T-cell (primary cell): ENCODE measurements at regions not wholly inside any gene's neighbourhood (a gene's known extent, or its start where the extent isn't known, plus 50 kb on each side); places are given as distances from the start of the nearest gene placed in this dataset.
A peak's percentile ranks its signal among the peaks of the same experiment; 100 is the strongest.

Experiments
- ATAC-seq, 4 experiments: fragments of 200-7000 bp in 3 of 4; fragments of 150-1000 bp in 1 of 4; cut with Tn5 transposase; replicated peaks in 1 of 4; 1 replicate in 3 of 4; 2 replicates in 1 of 4; pipeline ENCODE4 v1.10.0; 2021; ENCODE audit warnings: moderate library complexity in 3 of 4, mild to moderate bottlenecking in 2 of 4, moderate number of reproducible peaks in 1 of 4
- CTCF ChIA-PET, 2 donors: fragments of 300-600 bp; sonication (Branson Sonifier 250); formaldehyde crosslinking; loops; one replicate each; lab custom pipeline; 2022; ENCODE audit warnings: antibody characterized with exemption in 2 of 2; lab: Charles Lee
- POLR2A ChIA-PET, 2 donors: fragments of 300-600 bp; sonication (Branson Sonifier 250); formaldehyde crosslinking; loops; one replicate each; lab custom pipeline; 2022; ENCODE audit warnings: antibody characterized with exemption in 2 of 2; lab: Charles Lee
- DNase-seq, 35 experiments: peaks; one replicate each; pipeline versions ENCODE4 v3.0.0 to v3.0.0-alpha.2; 2013 to 2023
- H3K27ac ChIP-seq: one replicate; pipeline ENCODE4 v1.5.1; 2013; ENCODE audit warnings: low read length
- H3K27me3 ChIP-seq, 2 experiments: replicated peaks in 1 of 2; 1 replicate in 1 of 2; 2 replicates in 1 of 2; pipeline versions ENCODE4 v1.6.1 to v1.7.0; 2013; ENCODE audit warnings: low read length in 1 of 2, mixed read lengths in 1 of 2; ENCODE audit not compliant: control insufficient read depth in 2 of 2, insufficient read depth in 2 of 2; ENCODE audit errors: extremely low read depth in 1 of 2
- H3K36me3 ChIP-seq, 2 donors: 1 replicate in 1 of 2; 2 replicates in 1 of 2; pipeline versions ENCODE4 v1.6.1 to v1.7.0; 2013; ENCODE audit warnings: low read length in 1 of 2; ENCODE audit not compliant: control insufficient read depth in 2 of 2, insufficient read depth in 1 of 2; ENCODE audit errors: extremely low read depth in 1 of 2
- H3K4me1 ChIP-seq, 2 experiments: 1 replicate in 1 of 2; 2 replicates in 1 of 2; pipeline versions ENCODE4 v1.6.1 to v1.7.0; 2013; ENCODE audit warnings: low read length in 2 of 2, mixed read lengths in 1 of 2; ENCODE audit not compliant: insufficient read depth in 2 of 2, control insufficient read depth in 1 of 2; ENCODE audit errors: extremely low read depth in 1 of 2
- H3K4me3 ChIP-seq, 2 donors: 1 replicate in 1 of 2; 2 replicates in 1 of 2; pipeline versions ENCODE4 v1.5.1 to v1.7.0; 2013; ENCODE audit warnings: mild to moderate bottlenecking in 2 of 2, low read length in 1 of 2, moderate library complexity in 1 of 2; ENCODE audit not compliant: control insufficient read depth in 1 of 2; ENCODE audit errors: extremely low read depth in 1 of 2
- H3K9me3 ChIP-seq: 2 replicates; pipeline ENCODE4 v1.7.0; 2013
- H3K27ac Mint-ChIP-seq, 2 donors: one replicate each; pipeline ENCODE4 v1.8.0; 2020 to 2021; ENCODE audit warnings: mild to moderate bottlenecking in 2 of 2, mixed read lengths in 2 of 2
- H3K27me3 Mint-ChIP-seq, 2 donors: one replicate each; pipeline ENCODE4 v1.8.0; 2021 to 2022; ENCODE audit warnings: mixed read lengths in 2 of 2
- H3K36me3 Mint-ChIP-seq: one replicate; pipeline ENCODE4 v1.8.0; 2021; ENCODE audit warnings: mixed read lengths
- H3K4me1 Mint-ChIP-seq, 3 donors: one replicate each; pipeline ENCODE4 v1.8.0; 2020 to 2022; ENCODE audit warnings: mixed read lengths in 3 of 3, mild to moderate bottlenecking in 1 of 3
- H3K4me3 Mint-ChIP-seq, 3 donors: one replicate each; pipeline ENCODE4 v1.8.0; 2020 to 2022; ENCODE audit warnings: mild to moderate bottlenecking in 3 of 3, mixed read lengths in 3 of 3, moderate library complexity in 3 of 3
- H3K9me3 Mint-ChIP-seq, 3 donors: one replicate each; pipeline ENCODE4 v1.8.0; 2020 to 2022; ENCODE audit warnings: mixed read lengths in 3 of 3
- WGBS: methylation state at CpG from one replicate; pipeline ENCODE4 v1.1.5; 2013; ENCODE audit warnings: missing lambda C conversion rate; ENCODE audit not compliant: insufficient coverage; 5-methylcytosine and 5-hydroxymethylcytosine counted together

DNA sequence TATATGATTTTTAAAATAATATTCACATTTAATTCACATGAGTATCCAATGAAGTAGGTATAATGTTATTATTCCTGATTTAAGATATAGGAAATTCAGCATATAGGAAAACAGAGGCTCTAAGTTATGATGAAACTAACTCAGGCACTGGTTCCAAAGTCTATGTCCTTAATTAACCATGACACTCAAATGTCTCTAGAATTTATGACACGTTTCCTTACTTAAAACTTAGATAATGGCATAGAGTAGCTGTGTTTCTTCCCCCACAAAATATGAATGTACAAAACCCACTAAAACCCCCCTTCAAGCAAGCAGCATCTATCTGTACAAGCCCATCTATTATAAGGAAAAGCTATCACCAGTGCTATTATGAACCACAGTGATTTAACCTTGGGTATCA, 72.9 kb upstream of the CDK1 start:
- Mint-ChIP-seq H3K36me3 (peaks cover 16% of the 10 kb centered on the region), H3K27ac (peak overlapping the region in 1 of 2 donors; percentile 19), H3K4me1 (peaks cover 56 to 65% (median 61%) of the 10 kb centered on the region in 3 donors), H3K9me3 (peaks cover 0 to 7% (median 0%) of the 10 kb centered on the region in 3 donors), H3K4me3 (no peak overlapping the region), H3K27me3 (no peaks in the 10 kb centered on the region)
- POLR2A ChIA-PET = no interaction called here
- no peak overlapping the region for H3K27ac ChIP-seq
- DNase-seq = no peak
- no peaks in the 10 kb centered on the region for H3K9me3 ChIP-seq
- no CpG with 5 or more reads among the region's 1 CpG for WGBS
- no peak for ATAC-seq
- no peaks in the 10 kb centered on the region for H3K27me3 ChIP-seq
- no peak overlapping the region for H3K4me3 ChIP-seq
- peaks cover 0 to 16% of the 10 kb centered on the region in 2 experiments for H3K4me1 ChIP-seq
- CTCF ChIA-PET = interaction anchor here in 1 of 2 donors (0.6 kb wide), 1 partner anchor 21 kb away, joined by 3 read pairs; no protein-coding TSS in a partner anchor
- H3K36me3 ChIP-seq = no peaks in the 10 kb centered on the region

DNA sequence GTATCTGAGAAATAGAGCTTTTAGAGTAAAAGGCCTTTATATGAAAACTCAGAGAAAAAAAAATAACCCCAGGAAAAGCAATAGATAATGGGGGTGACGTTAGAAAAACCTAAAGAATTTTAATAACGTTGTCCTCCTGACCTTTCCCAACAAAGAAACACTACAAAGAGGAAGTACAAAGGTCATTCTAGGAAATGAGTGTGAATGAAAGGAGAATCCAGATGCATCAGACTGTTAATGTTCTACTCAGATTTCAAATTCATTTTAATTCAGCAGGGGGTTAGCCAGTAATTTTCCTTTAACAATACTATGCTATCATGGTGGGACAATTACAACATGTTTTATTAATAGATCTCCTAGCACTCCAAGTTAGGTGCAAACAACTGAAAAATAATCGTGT, 73.8 kb upstream of the CDK1 start:
- H3K4me3 ChIP-seq = no peak overlapping the region
- ATAC-seq (no peak), DNase-seq (no peak)
- H3K9me3 Mint-ChIP-seq = peaks cover 0 to 7% (median 0%) of the 10 kb centered on the region in 3 donors
- H3K27ac Mint-ChIP-seq = peak overlapping the region in 1 of 2 donors; percentile 49
- H3K27ac ChIP-seq = no peak overlapping the region
- H3K9me3 ChIP-seq = no peaks in the 10 kb centered on the region
- CTCF ChIA-PET = interaction anchor here in 1 of 2 donors (1.1 kb wide), 1 partner anchor 25 kb away, joined by 4 read pairs; no protein-coding TSS in a partner anchor
- H3K4me1 Mint-ChIP-seq = peaks cover 52 to 59% (median 56%) of the 10 kb centered on the region in 3 donors
- peaks cover 16% of the 10 kb centered on the region for H3K36me3 Mint-ChIP-seq
- H3K27me3 ChIP-seq = no peaks in the 10 kb centered on the region
- no peaks in the 10 kb centered on the region for H3K27me3 Mint-ChIP-seq
- H3K4me3 Mint-ChIP-seq = no peak overlapping the region
- peaks cover 0 to 10% of the 10 kb centered on the region in 2 experiments for H3K4me1 ChIP-seq
- POLR2A ChIA-PET = no interaction called here
- WGBS = no CpG with 5 or more reads among the region's 3 CpGs
- no peaks in the 10 kb centered on the region for H3K36me3 ChIP-seq

DNA sequence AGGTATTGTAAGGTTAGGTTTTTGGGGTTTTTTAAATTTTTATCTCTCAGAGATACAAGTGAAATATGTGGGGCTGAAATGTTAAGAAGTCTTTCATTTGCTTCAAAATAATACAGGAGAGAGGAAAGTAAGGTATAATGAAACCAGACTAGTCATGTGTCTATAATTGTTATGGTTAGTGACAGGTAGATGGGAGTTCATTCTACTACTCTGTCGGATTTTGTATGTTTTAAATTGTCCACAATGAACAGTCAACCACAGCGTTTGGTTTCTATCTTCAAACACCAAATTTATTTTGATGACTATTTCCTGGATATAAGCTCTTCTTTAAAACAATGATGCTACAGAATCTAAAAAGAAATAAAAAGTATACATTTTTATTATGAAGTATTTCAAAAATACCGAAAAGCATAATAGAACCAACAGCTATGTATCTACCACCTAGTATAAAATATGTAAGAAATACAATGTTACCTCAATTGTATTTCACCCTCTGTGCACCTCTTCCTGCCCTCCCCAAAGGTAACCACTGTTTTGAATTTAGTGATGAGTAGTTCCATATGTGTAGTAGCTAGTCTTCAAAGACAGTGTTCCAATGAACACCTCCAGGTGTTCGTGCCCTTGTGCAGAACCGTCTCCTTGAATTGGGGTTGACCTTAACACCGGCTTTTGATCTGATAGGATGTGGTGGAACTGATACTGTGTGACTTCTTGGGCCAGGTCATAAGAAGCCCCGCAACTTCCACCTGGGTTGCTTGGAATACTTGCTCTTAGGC, 74.8 kb upstream of the CDK1 start:
- H3K36me3 Mint-ChIP-seq = peaks cover 12% of the 10 kb centered on the region
- POLR2A ChIA-PET = interaction anchor here in 1 of 2 donors (0.6 kb wide), 1 partner anchor 78 kb away, joined by 3 read pairs; no protein-coding TSS in a partner anchor
- H3K9me3 ChIP-seq = no peaks in the 10 kb centered on the region
- H3K27me3 ChIP-seq = no peaks in the 10 kb centered on the region
- ATAC-seq = peak; percentile 40 to 70 (median 44)
- peak overlapping the region; percentile 18 for H3K27ac ChIP-seq
- H3K4me3 ChIP-seq = no peak overlapping the region
- H3K4me1 Mint-ChIP-seq = peaks cover 48 to 50% (median 49%) of the 10 kb centered on the region in 3 donors
- peaks cover 0 to 2% (median 0%) of the 10 kb centered on the region in 3 donors for H3K9me3 Mint-ChIP-seq
- H3K36me3 ChIP-seq = no peaks in the 10 kb centered on the region
- 71% methylated on average over 3 of the region's 7 CpGs for WGBS
- peak overlapping the region; percentile 80 to 81 for H3K27ac Mint-ChIP-seq
- CTCF ChIA-PET = interaction anchor here in 1 of 2 donors (0.9 to 1.1 kb wide), 3 partner anchors 11 to 26 kb away, joined by 3 to 4 read pairs (median 3); no protein-coding TSS in a partner anchor
- no peaks in the 10 kb centered on the region for H3K27me3 Mint-ChIP-seq
- H3K4me1 ChIP-seq = peaks cover 0 to 6% of the 10 kb centered on the region in 2 experiments
- no peak for DNase-seq
- peak overlapping the region in 1 of 3 donors; percentile 26 for H3K4me3 Mint-ChIP-seq

DNA sequence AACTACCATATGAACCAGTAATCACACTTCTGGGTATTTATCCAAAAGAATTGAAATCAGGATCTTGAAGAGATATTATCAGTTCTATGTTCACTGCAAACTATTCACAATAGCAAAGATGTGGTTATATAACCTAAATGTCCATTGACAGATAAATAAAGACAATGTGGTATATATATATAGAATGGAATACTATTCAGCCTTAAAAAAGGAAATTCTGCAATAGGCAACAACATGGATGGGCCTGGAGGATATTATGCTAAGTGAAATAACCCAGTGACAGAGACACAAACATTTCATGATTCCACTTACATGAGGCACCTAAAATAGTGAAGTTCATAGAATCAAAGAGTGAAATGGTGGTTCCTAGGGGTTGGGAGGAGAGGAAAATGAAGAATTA, 90.6 kb upstream of the CDK1 start:
- no peaks in the 10 kb centered on the region for H3K27me3 Mint-ChIP-seq
- H3K4me3 Mint-ChIP-seq = no peak overlapping the region
- H3K4me1 Mint-ChIP-seq = peaks cover 14 to 28% (median 24%) of the 10 kb centered on the region in 3 donors
- no peak overlapping the region for H3K4me3 ChIP-seq
- no peak overlapping the region for H3K27ac ChIP-seq
- H3K4me1 ChIP-seq = no peaks in the 10 kb centered on the region
- no peak overlapping the region for H3K27ac Mint-ChIP-seq
- no peak for ATAC-seq
- peaks cover 3% of the 10 kb centered on the region in 3 donors for H3K9me3 Mint-ChIP-seq
- no peak for DNase-seq
- CTCF ChIA-PET = interaction anchor here in 1 of 2 donors (1.0 kb wide), 1 partner anchor 54 kb away, joined by 3 read pairs; no protein-coding TSS in a partner anchor
- H3K9me3 ChIP-seq = no peaks in the 10 kb centered on the region
- H3K27me3 ChIP-seq = no peaks in the 10 kb centered on the region
- POLR2A ChIA-PET = no interaction called here
- peaks cover 25% of the 10 kb centered on the region for H3K36me3 Mint-ChIP-seq
- H3K36me3 ChIP-seq = no peaks in the 10 kb centered on the region

DNA sequence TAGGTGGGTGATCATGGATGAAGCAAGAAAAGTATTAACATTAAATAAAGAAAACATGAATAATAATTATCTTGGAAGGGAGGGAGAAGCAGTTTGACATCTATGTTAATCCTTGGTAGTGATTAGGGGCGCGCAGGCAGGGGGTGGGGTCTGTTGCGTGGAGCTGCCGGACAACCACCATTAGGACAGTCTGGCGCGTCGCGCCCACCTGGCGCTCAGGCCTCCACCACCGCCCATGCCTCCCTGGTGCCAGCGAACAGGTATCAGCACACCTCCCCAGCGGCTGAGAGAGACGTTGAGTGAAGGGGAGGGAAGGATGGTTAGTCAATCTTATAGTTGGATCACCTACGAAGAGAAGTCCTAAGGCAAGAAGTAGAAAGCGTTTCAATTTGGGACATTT, 94.2 kb upstream of the CDK1 start:
- ATAC-seq (no peak), DNase-seq (no peak)
- no peaks in the 10 kb centered on the region for H3K27me3 Mint-ChIP-seq
- ChIA-PET CTCF (no interaction called here), POLR2A (no interaction called here)
- Histone ChIP-seq H3K27ac (no peak overlapping the region), H3K4me3 (no peak overlapping the region), H3K9me3 (no peaks in the 10 kb centered on the region), H3K4me1 (no peaks in the 10 kb centered on the region), H3K27me3 (no peaks in the 10 kb centered on the region), H3K36me3 (no peaks in the 10 kb centered on the region)
- no peaks in the 10 kb centered on the region for H3K9me3 Mint-ChIP-seq
- H3K4me3 Mint-ChIP-seq = no peak overlapping the region
- H3K4me1 Mint-ChIP-seq = peaks cover 17 to 33% (median 30%) of the 10 kb centered on the region in 3 donors
- H3K36me3 Mint-ChIP-seq = peaks cover 29% of the 10 kb centered on the region
- H3K27ac Mint-ChIP-seq = peak overlapping the region in 1 of 2 donors; percentile 37
- 67% methylated on average over 3 of the region's 15 CpGs for WGBS

DNA sequence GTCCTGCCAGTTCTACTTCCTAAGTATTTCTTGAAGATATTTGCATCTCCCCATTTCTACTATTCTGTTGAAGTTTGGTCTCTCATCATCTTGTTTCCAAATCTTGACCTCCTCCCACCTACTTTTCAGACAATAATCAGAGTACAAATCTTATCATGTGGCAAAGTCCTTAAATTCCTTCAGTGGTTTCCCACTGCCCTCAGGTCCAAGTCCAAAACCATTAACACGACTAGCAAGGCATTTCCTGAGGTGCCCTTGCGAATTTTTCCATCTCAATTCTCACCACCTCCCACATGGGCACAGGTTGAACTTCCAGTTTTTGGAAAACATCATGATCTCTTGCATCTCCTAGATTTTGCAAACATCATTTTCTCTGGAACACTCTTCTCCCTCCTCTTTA, 97.2 kb upstream of the CDK1 start:
- H3K4me1 Mint-ChIP-seq = peaks cover 31 to 44% (median 43%) of the 10 kb centered on the region in 3 donors
- H3K9me3 Mint-ChIP-seq = no peaks in the 10 kb centered on the region
- H3K4me3 Mint-ChIP-seq = no peak overlapping the region
- Histone ChIP-seq H3K27me3 (no peaks in the 10 kb centered on the region), H3K4me1 (no peaks in the 10 kb centered on the region), H3K9me3 (no peaks in the 10 kb centered on the region), H3K4me3 (no peak overlapping the region), H3K36me3 (no peaks in the 10 kb centered on the region), H3K27ac (no peak overlapping the region)
- ChIA-PET CTCF (no interaction called here), POLR2A (no interaction called here)
- no peaks in the 10 kb centered on the region for H3K27me3 Mint-ChIP-seq
- ATAC-seq (no peak), DNase-seq (no peak)
- H3K36me3 Mint-ChIP-seq = peaks cover 27% of the 10 kb centered on the region
- 45% methylated on average over 2 of the region's 2 CpGs for WGBS
- no peak overlapping the region for H3K27ac Mint-ChIP-seq
